Liver (tissue), 3 donors: ENCODE measurements at regions not wholly inside any gene's neighbourhood (a gene's known extent, or its start where the extent isn't known, plus 50 kb on each side); places are given as distances from the start of the nearest gene placed in this dataset.

Experiments
- CTCF ChIP-seq: fragments of 150-350 bp; IDR thresholded peaks from 2 replicates; pipeline ENCODE4 v1.5.1; 2017; ENCODE audit warnings: improper control_type of control experiment, low read depth, low read length; ENCODE audit not compliant: missing input control
- FOXA1 ChIP-seq: IDR thresholded peaks from 2 replicates; pipeline ENCODE4 v1.6.1; 2016; ENCODE audit warnings: antibody characterized with exemption
- FOXA2 ChIP-seq: IDR thresholded peaks from 2 replicates; pipeline ENCODE4 v1.6.1; 2016; ENCODE audit warnings: antibody characterized with exemption
- GABPA ChIP-seq, 2 donors: IDR thresholded peaks in 1 of 2; conservative IDR thresholded peaks in 1 of 2; 2 replicates each; pipeline ENCODE4 v1.6.1; 2016; ENCODE audit warnings: antibody characterized with exemption in 2 of 2, mild to moderate bottlenecking in 1 of 2, moderate library complexity in 1 of 2
- JUND ChIP-seq, 2 donors: IDR thresholded peaks; 2 replicates each; pipeline ENCODE4 v1.6.1; 2016; ENCODE audit warnings: antibody characterized with exemption in 2 of 2
- MAX ChIP-seq: IDR thresholded peaks from 2 replicates; pipeline ENCODE4 v1.6.1; 2016; ENCODE audit warnings: antibody characterized with exemption
- RAD21 ChIP-seq, 2 donors: IDR thresholded peaks; 2 replicates each; pipeline ENCODE4 v1.6.1; 2016; ENCODE audit warnings: antibody characterized with exemption in 2 of 2, mild to moderate bottlenecking in 2 of 2
- REST ChIP-seq: IDR thresholded peaks from 2 replicates; pipeline ENCODE4 v1.6.1; 2016; ENCODE audit warnings: antibody characterized with exemption, mild to moderate bottlenecking
- YY1 ChIP-seq: IDR thresholded peaks from 2 replicates; pipeline ENCODE4 v1.6.1; 2016; ENCODE audit warnings: antibody characterized with exemption, mild to moderate bottlenecking
- donor health status: healthy.
- donor health status: healthy.

GRCh38 chr12:124475295-124476010, 92.0 kb downstream of the NCOR2 start:
- TF ChIP-seq JUND (IDR thresholded peaks at IDR 0.05), result no peak
- TF ChIP-seq FOXA2, result no peak
- no peak for TF ChIP-seq CTCF
- TF ChIP-seq RAD21 (IDR thresholded peaks at IDR 0.05), result no peak
- TF ChIP-seq YY1, result no peak
- no peak for TF ChIP-seq REST
- no peak for TF ChIP-seq FOXA1
- TF ChIP-seq GABPA (IDR thresholded peaks at IDR 0.05 in 1 of 2, conservative IDR thresholded peaks at IDR 0.05 in 1 of 2), result no peak
- no peak for TF ChIP-seq MAX
